A673 (cell line): ENCODE measurements at regions not wholly inside any gene's neighbourhood (a gene's known extent, or its start where the extent isn't known, plus 50 kb on each side); places are given as distances from the start of the nearest gene placed in this dataset.

Source experiments
- CTCF ChIP-seq: fragments of 300-800, 200-600 bp; sonication (generic); conservative IDR thresholded peaks from 2 replicates; pipeline ENCODE4 v1.5.1; 2017; ENCODE audit warnings: low read depth, mild to moderate bottlenecking, antibody characterized with exemption, low read length, moderate library complexity, mixed read lengths
- EZH2 ChIP-seq: fragments of 200-600 bp; sonication (generic); IDR thresholded peaks from 2 replicates; pipeline ENCODE4 v1.6.1; 2017; ENCODE audit warnings: borderline replicate concordance, low read depth, mild to moderate bottlenecking, mixed read lengths, antibody characterized with exemption, low read length; ENCODE audit not compliant: poor library complexity, severe bottlenecking

- TF ChIP-seq CTCF (no peak), EZH2 (no peak)
Observed at GRCh38 chr1:241412646-241413045, 55.6 kb upstream of the RGS7 start.
